Activated T-helper 17 cell treated with anti-CD3 and anti-CD28 coated beads, Interleukin-2, amount 50 U/mL, for 72 hours (primary cell): ENCODE measurements at regions not wholly inside any gene's neighbourhood (a gene's known extent, or its start where the extent isn't known, plus 50 kb on each side); places are given as distances from the start of the nearest gene placed in this dataset.

Source experiments
- ATAC-seq: fragments of 150-1000 bp; cut with Tn5 transposase; replicated peaks from 2 replicates; pipeline ENCODE4 v1.10.0; 2021; ENCODE audit warnings: mild to moderate bottlenecking, moderate library complexity
- H3K27ac Mint-ChIP-seq: one replicate; pipeline ENCODE4 v1.8.0; 2022; ENCODE audit warnings: mixed read lengths
- H3K27me3 Mint-ChIP-seq: one replicate; pipeline ENCODE4 v1.8.0; 2022; ENCODE audit warnings: mixed read lengths
- H3K36me3 Mint-ChIP-seq: one replicate; pipeline ENCODE4 v1.8.0; 2022; ENCODE audit warnings: low read depth, mild to moderate bottlenecking, mixed read lengths
- H3K4me1 Mint-ChIP-seq: one replicate; pipeline ENCODE4 v1.8.0; 2022; ENCODE audit warnings: mixed read lengths
- H3K4me3 Mint-ChIP-seq: one replicate; pipeline ENCODE4 v1.8.0; 2022; ENCODE audit warnings: mild to moderate bottlenecking, mixed read lengths
- H3K9me3 Mint-ChIP-seq: one replicate; pipeline ENCODE4 v1.8.0; 2022; ENCODE audit warnings: mixed read lengths

GRCh38 chr16:74020095-74020670 is 276.4 kb upstream of the PSMD7 start:
- Mint-ChIP-seq H3K4me3 (no peak overlapping the region), H3K4me1 (no peaks in the 10 kb centered on the region)

GRCh38 chr16:74019612-74020011 is 277.0 kb upstream of the PSMD7 start:
- no peaks in the 10 kb centered on the region for H3K9me3 Mint-ChIP-seq

More at GRCh38 chr16:74020095-74020670, 276.4 kb upstream of the PSMD7 start:
- ATAC-seq = no peak
- peaks cover 5% of the 10 kb centered on the region for H3K27me3 Mint-ChIP-seq
- H3K36me3 Mint-ChIP-seq = no peaks in the 10 kb centered on the region
- no peaks in the 10 kb centered on the region for H3K9me3 Mint-ChIP-seq
- no peak overlapping the region for H3K27ac Mint-ChIP-seq

GRCh38 chr16:74015953-74016352 is 280.7 kb upstream of the PSMD7 start:
- Mint-ChIP-seq H3K9me3 (peaks cover 12% of the 10 kb centered on the region), H3K4me3 (no peak overlapping the region), H3K27ac (no peak overlapping the region), H3K4me1 (no peaks in the 10 kb centered on the region), H3K27me3 (no peaks in the 10 kb centered on the region), H3K36me3 (no peaks in the 10 kb centered on the region)
- ATAC-seq = no peak

More at GRCh38 chr16:74019612-74020011, 277.0 kb upstream of the PSMD7 start:
- no peak for ATAC-seq
- H3K4me1 Mint-ChIP-seq = no peaks in the 10 kb centered on the region
- H3K4me3 Mint-ChIP-seq = no peak overlapping the region
- H3K27ac Mint-ChIP-seq = no peak overlapping the region
- peaks cover 5% of the 10 kb centered on the region for H3K27me3 Mint-ChIP-seq
- H3K36me3 Mint-ChIP-seq = no peaks in the 10 kb centered on the region

GRCh38 chr16:73998707-73999106 is 297.9 kb upstream of the PSMD7 start:
- Mint-ChIP-seq H3K4me3 (no peak overlapping the region), H3K9me3 (peaks cover 5% of the 10 kb centered on the region), H3K27me3 (no peaks in the 10 kb centered on the region), H3K36me3 (no peaks in the 10 kb centered on the region), H3K27ac (no peak overlapping the region), H3K4me1 (no peaks in the 10 kb centered on the region)
- no peak for ATAC-seq

- Mint-ChIP-seq H3K27me3 (no peaks in the 10 kb centered on the region), H3K4me1 (no peaks in the 10 kb centered on the region), H3K36me3 (no peaks in the 10 kb centered on the region), H3K27ac (no peak overlapping the region), H3K4me3 (no peak overlapping the region), H3K9me3 (peaks cover 4% of the 10 kb centered on the region)
- ATAC-seq = no peak
Measured at GRCh38 chr16:73997971-73998370, 298.6 kb upstream of the PSMD7 start.

GRCh38 chr16:73997340-73997711 is 299.3 kb upstream of the PSMD7 start:
- Mint-ChIP-seq H3K9me3 (no peaks in the 10 kb centered on the region), H3K4me3 (no peak overlapping the region), H3K36me3 (no peaks in the 10 kb centered on the region), H3K4me1 (no peaks in the 10 kb centered on the region), H3K27ac (no peak overlapping the region), H3K27me3 (no peaks in the 10 kb centered on the region)
- ATAC-seq = no peak

- H3K9me3 Mint-ChIP-seq = no peaks in the 10 kb centered on the region
- H3K4me3 Mint-ChIP-seq = no peak overlapping the region
- no peaks in the 10 kb centered on the region for H3K36me3 Mint-ChIP-seq
- H3K27ac Mint-ChIP-seq = no peak overlapping the region
- H3K27me3 Mint-ChIP-seq = no peaks in the 10 kb centered on the region
- ATAC-seq = no peak
- no peaks in the 10 kb centered on the region for H3K4me1 Mint-ChIP-seq
Measured at GRCh38 chr16:73996624-73997339, 299.8 kb upstream of the PSMD7 start.

GRCh38 chr16:73993878-73994277 is 302.7 kb upstream of the PSMD7 start:
- H3K4me1 Mint-ChIP-seq = no peaks in the 10 kb centered on the region
- no peak overlapping the region for H3K27ac Mint-ChIP-seq
- H3K27me3 Mint-ChIP-seq = no peaks in the 10 kb centered on the region
- no peak overlapping the region for H3K4me3 Mint-ChIP-seq
- no peaks in the 10 kb centered on the region for H3K9me3 Mint-ChIP-seq
- no peak for ATAC-seq
- H3K36me3 Mint-ChIP-seq = no peaks in the 10 kb centered on the region

GRCh38 chr16:73978407-73978784 is 318.2 kb upstream of the PSMD7 start:
- H3K4me1 Mint-ChIP-seq = no peaks in the 10 kb centered on the region
- H3K27me3 Mint-ChIP-seq = peaks cover 4% of the 10 kb centered on the region
- H3K27ac Mint-ChIP-seq = no peak overlapping the region
- no peaks in the 10 kb centered on the region for H3K36me3 Mint-ChIP-seq
- H3K4me3 Mint-ChIP-seq = no peak overlapping the region
- ATAC-seq = no peak
- peaks cover 3% of the 10 kb centered on the region for H3K9me3 Mint-ChIP-seq

GRCh38 chr16:73976644-73977043 is 320.0 kb upstream of the PSMD7 start:
- no peaks in the 10 kb centered on the region for H3K36me3 Mint-ChIP-seq
- H3K9me3 Mint-ChIP-seq = peaks cover 3% of the 10 kb centered on the region
- peaks cover 4% of the 10 kb centered on the region for H3K27me3 Mint-ChIP-seq
- H3K27ac Mint-ChIP-seq = no peak overlapping the region
- H3K4me3 Mint-ChIP-seq = no peak overlapping the region
- no peaks in the 10 kb centered on the region for H3K4me1 Mint-ChIP-seq
- no peak for ATAC-seq

GRCh38 chr16:73973174-73973573 is 323.4 kb upstream of the PSMD7 start:
- Mint-ChIP-seq H3K4me1 (no peaks in the 10 kb centered on the region), H3K27me3 (peaks cover 4% of the 10 kb centered on the region), H3K9me3 (peaks cover 3% of the 10 kb centered on the region), H3K27ac (no peak overlapping the region), H3K36me3 (no peaks in the 10 kb centered on the region), H3K4me3 (no peak overlapping the region)
- no peak for ATAC-seq

- Mint-ChIP-seq H3K4me3 (no peak overlapping the region), H3K4me1 (no peaks in the 10 kb centered on the region), H3K27ac (no peak overlapping the region), H3K27me3 (no peaks in the 10 kb centered on the region), H3K9me3 (no peaks in the 10 kb centered on the region), H3K36me3 (no peaks in the 10 kb centered on the region)
- no peak for ATAC-seq
Measured at GRCh38 chr16:73966851-73967250, 329.8 kb upstream of the PSMD7 start.

- H3K36me3 Mint-ChIP-seq = no peaks in the 10 kb centered on the region
- ATAC-seq = no peak
- H3K4me1 Mint-ChIP-seq = no peaks in the 10 kb centered on the region
- no peaks in the 10 kb centered on the region for H3K27me3 Mint-ChIP-seq
- no peaks in the 10 kb centered on the region for H3K9me3 Mint-ChIP-seq
- H3K27ac Mint-ChIP-seq = no peak overlapping the region
- H3K4me3 Mint-ChIP-seq = no peak overlapping the region
Measured at GRCh38 chr16:73965591-73965990, 331.0 kb upstream of the PSMD7 start.

GRCh38 chr16:73956587-73957494 is 339.8 kb upstream of the PSMD7 start:
- no peaks in the 10 kb centered on the region for H3K36me3 Mint-ChIP-seq

GRCh38 chr16:73955702-73956101 is 340.9 kb upstream of the PSMD7 start:
- H3K9me3 Mint-ChIP-seq = no peaks in the 10 kb centered on the region
- H3K36me3 Mint-ChIP-seq = no peaks in the 10 kb centered on the region
- H3K4me1 Mint-ChIP-seq = no peaks in the 10 kb centered on the region
- H3K27ac Mint-ChIP-seq = no peak overlapping the region
- H3K4me3 Mint-ChIP-seq = no peak overlapping the region
- no peak for ATAC-seq
- peaks cover 17% of the 10 kb centered on the region for H3K27me3 Mint-ChIP-seq

More at GRCh38 chr16:73956587-73957494, 339.8 kb upstream of the PSMD7 start:
- Mint-ChIP-seq H3K4me1 (no peaks in the 10 kb centered on the region), H3K4me3 (no peak overlapping the region), H3K27me3 (peaks cover 14% of the 10 kb centered on the region), H3K9me3 (no peaks in the 10 kb centered on the region), H3K27ac (no peak overlapping the region)
- ATAC-seq = no peak
